GM12872 (cell line): ENCODE measurements at regions not wholly inside any gene's neighbourhood (a gene's known extent, or its start where the extent isn't known, plus 50 kb on each side); places are given as distances from the start of the nearest gene placed in this dataset.

Source experiments
- TF ChIP-seq, protein P1 (sequence below): IDR thresholded peaks from 3 replicates; pipeline ENCODE4 v1.5.1; 2011; ENCODE audit warnings: low read depth, mild to moderate bottlenecking, low read length, moderate library complexity; ENCODE audit not compliant: insufficient read depth

DNA sequence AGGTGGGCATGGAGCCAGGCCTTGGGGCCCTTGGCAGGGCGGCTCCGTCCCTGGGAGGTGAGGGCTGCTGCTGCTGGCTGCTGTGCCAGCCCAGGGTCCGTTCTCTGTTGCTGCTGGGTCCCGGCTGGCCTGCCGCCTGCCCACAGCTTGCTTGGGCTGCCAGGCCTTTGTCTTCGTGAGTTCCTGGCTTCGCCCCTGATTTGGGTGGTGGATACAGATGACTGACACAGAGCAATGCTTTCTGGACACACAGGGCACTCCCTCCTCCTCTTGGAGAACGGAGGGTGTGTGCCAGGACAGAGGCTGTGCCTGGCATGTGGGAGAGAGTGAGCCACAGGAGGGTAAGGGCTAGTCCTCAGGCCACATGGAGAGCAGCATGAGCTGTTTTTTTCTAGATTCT is 166.1 kb downstream of the MACROH2A1 start:
- TF ChIP-seq, protein P1, sequence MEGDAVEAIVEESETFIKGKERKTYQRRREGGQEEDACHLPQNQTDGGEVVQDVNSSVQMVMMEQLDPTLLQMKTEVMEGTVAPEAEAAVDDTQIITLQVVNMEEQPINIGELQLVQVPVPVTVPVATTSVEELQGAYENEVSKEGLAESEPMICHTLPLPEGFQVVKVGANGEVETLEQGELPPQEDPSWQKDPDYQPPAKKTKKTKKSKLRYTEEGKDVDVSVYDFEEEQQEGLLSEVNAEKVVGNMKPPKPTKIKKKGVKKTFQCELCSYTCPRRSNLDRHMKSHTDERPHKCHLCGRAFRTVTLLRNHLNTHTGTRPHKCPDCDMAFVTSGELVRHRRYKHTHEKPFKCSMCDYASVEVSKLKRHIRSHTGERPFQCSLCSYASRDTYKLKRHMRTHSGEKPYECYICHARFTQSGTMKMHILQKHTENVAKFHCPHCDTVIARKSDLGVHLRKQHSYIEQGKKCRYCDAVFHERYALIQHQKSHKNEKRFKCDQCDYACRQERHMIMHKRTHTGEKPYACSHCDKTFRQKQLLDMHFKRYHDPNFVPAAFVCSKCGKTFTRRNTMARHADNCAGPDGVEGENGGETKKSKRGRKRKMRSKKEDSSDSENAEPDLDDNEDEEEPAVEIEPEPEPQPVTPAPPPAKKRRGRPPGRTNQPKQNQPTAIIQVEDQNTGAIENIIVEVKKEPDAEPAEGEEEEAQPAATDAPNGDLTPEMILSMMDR, result no peak

DNA sequence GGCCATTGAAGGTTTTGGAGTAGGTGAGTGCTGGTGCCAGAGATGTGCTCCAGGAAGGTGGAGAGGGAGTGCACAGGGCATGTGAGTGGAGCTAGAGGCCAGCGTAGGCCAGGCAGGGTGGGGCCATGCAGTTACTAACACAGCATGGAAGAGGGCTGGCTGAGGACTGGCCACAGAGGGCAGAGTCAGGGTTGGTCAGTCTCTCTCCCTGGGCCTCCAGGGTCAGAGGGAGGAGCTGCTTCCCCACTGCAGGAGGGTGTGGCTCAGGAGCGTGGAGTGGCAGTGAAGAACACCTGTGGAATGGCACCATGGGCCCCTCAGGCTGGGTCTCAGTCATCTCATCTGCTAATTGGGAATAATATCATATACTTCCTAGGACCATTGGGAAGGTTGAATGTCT is 167.7 kb downstream of the MACROH2A1 start:
- TF ChIP-seq, protein P1, result no peak

DNA sequence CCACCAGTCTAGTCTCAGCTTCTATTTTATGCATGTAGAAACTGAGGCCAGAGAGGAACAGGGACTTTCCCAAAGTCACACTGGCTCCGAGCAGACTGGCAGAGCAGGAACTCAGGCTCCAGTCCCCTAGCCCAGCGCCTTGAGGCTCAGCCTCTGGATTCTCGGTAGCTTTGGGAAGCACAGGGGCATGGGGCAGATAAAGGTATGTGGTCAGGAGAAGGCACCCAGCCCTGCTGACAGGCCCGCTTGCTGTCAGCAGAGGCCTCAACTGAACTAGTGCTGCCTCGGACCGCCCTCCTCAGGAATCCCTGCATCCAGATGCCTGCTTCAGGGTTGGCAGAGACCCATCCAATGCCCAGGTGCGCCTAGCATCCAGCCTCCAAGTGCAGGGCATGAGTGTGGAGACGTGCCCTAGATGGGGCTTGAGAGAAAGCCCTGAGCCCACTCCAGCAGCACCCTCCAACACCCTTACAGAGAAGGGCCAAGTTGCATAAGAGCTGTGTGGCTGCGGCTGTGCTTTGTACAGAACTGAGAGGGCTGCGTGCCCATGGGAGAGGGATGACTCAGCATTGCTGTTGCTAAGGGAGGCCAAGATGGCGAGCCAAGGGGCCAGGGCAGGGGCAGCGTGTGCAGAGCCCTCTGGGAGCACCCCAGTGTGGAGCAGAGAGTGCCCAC is 168.6 kb downstream of the MACROH2A1 start:
- TF ChIP-seq, protein P1, result no peak

DNA sequence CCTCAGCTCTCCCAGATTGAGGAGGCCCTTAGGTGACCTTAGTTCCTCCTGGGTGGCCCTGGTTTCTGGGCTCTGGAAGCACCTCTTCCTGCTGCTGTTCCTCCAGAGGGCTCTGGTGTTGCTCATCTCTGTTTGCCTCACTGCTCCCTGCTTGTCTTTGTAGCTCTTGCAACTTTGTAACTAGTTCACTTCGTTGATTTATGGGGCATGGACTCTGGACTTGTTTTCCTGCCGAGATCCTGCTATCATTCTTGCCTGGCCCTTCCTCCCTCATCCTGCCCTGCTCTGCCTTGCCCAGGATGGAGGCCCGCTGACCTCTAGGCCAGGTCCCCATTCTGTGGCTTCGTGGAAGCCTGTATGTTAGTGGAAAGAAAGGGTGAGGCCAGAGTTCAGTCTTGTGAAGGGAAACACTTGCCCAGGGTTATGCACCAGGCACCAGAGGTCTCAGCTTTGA is 169.3 kb downstream of the MACROH2A1 start:
- TF ChIP-seq, protein P1, result no peak

DNA sequence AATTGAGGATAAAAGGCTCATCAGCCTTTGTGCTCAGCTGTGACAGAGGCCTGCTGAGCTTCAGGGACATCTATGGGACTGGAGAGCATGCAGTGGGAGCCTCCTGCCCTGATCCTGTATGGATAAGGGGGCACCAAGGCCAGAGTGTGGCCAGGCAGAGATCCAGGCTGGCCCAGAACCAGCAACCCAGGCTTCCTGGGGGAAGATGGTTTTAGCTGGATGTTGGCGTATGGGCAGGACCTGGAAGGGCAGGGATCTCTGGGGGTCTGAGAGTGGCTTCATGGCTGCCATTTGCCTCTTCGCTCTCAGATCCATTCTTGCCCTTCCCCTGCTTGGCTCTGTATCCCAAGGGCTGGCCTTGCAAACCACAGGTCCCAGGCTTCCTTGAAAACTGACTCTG is 169.9 kb downstream of the MACROH2A1 start:
- TF ChIP-seq, protein P1, result no peak

DNA sequence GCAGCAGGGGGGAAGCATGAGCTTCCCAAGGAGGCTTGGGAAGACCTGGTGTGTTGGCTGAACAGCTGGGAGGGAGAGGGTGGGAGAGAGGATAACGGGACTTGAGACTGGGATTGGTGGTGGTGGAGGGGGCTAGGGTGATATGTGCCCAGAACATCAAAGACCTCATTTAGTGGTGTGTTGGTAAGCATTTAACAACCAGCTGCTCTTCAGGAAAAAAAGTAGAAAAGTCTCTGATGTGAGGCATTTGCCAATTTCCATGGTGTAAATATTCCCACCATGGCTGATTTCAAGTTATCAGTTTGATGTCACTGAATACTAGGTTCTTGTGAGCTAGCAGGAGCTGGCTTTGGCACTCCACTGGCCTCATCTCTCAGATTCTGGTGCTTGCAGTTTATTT is 170.8 kb downstream of the MACROH2A1 start:
- TF ChIP-seq, protein P1, result no peak

DNA sequence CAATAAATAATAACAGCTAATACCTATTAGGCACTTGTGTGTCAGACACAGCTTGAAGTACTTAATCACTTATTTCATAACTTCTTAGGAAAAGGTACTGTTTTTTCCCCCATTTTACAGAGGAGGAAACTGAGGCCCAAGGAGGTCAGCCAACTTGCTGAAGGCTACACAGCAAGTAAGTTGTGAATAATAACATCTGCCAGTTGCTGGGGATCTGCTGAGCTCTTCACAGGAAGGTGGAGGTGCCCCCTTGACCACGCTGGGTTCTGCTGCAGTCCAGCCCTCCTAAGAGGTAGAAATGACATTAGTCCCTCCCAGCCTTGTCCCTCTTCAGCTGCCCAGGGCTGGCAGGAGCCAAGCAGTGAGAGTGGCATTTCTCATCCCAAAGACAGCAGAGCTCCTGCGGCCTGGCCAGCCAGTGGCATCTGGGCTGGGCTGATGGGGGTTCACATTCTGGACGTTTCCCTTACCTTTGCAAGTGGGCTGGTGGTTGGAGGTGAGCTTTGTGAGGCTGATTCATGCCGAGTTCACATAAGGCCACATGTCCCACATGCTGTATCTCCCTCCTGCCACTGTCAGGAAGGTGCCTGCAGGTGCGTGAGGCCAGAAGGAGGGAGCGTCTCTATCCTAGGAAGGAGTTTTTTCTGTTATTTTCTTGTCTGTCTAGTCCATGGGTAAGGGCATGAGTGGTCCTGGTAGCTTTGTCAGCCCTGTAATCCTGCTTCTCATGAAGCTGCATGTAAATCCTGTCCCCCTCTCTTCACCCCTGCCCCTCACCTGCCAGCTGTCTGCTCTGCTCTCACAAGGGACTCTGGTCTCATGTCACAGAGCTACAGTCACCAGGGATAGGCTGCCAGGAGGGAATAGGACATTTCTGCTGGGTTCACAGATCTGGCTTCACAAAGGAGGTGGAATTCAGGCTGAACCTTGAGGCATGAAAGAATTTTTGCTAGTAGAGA is 171.7 kb downstream of the MACROH2A1 start:
- TF ChIP-seq, protein P1, result no peak
